ENCODE measurements at regions not wholly inside any gene's neighbourhood (a gene's known extent, or its start where the extent isn't known, plus 50 kb on each side); places are given as distances from the start of the nearest gene placed in this dataset.

DNA sequence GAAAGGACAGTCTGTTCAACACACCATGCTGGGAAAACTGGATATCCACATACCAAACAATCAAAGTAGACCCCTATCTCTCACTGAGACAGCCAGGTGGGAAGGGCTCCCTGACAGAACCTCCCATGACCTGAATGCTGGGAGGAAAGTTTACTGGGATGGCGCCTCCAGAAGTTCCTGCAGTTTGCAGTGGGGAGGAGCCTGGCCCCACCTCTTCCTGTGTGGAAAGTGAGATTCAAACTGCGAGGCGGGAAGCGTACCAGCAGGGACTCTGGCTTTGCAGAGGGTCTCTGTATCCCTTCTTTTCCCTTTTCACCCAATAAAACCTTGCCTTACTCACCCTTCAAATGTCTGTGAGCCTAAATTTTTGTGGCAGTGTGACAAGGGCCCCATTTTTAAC lies 190.7 kb downstream of the HHIPL2 start:
- no peak for DNase-seq
- in situ Hi-C loops (cut with MboI; ENCODE audit: low sequenced_read_pairs in 4 of 4): no loop called here

DNA sequence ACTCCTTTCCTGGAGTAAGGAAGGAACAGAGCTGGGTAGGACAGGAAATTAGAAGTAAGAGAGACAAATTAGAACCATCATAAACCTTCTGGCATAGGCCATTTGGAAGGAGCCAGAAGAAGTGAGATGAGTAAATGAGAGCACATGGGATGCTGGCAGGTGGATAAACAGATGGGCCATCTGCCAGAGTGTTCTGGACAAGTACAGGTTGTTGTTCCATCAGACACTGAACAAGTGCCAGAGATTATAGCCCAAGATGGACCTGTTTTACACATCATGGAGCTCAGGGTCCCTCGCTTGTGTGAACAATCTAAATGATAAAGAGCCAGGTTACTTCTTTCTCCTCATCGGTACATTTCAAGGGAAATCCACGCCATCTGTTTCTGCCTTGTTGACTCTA lies 200.3 kb downstream of the HHIPL2 start:
- Histone ChIP-seq H3K27ac (no peak overlapping the region), H3K9me3 (no peaks in the 10 kb centered on the region), H3K36me3 (no peaks in the 10 kb centered on the region), H3K27me3 (no peaks in the 10 kb centered on the region), H3K4me3 (no peak overlapping the region), H3K4me1 (no peaks in the 10 kb centered on the region)
- intact Hi-C loops (cut with DNase I; ENCODE audit: low total_unique reads): no loop called here
- ATAC-seq (no peak), DNase-seq (no peak)
- in situ Hi-C loops (cut with MboI; ENCODE audit: low sequenced_read_pairs in 4 of 4): no loop called here
- TF ChIP-seq, protein P1, sequence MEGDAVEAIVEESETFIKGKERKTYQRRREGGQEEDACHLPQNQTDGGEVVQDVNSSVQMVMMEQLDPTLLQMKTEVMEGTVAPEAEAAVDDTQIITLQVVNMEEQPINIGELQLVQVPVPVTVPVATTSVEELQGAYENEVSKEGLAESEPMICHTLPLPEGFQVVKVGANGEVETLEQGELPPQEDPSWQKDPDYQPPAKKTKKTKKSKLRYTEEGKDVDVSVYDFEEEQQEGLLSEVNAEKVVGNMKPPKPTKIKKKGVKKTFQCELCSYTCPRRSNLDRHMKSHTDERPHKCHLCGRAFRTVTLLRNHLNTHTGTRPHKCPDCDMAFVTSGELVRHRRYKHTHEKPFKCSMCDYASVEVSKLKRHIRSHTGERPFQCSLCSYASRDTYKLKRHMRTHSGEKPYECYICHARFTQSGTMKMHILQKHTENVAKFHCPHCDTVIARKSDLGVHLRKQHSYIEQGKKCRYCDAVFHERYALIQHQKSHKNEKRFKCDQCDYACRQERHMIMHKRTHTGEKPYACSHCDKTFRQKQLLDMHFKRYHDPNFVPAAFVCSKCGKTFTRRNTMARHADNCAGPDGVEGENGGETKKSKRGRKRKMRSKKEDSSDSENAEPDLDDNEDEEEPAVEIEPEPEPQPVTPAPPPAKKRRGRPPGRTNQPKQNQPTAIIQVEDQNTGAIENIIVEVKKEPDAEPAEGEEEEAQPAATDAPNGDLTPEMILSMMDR (IDR thresholded peaks at IDR 0.05 in 4 of 5, conservative IDR thresholded peaks at IDR 0.05 in 1 of 5): no peak
- TF ChIP-seq POLR2A (IDR thresholded peaks at IDR 0.05): no peak

More for the DNA sequence above, 190.7 kb downstream of the HHIPL2 start:
- Histone ChIP-seq H3K36me3 (no peaks in the 10 kb centered on the region), H3K9me3 (no peaks in the 10 kb centered on the region), H3K4me1 (no peaks in the 10 kb centered on the region), H3K27me3 (no peaks in the 10 kb centered on the region), H3K27ac (no peak overlapping the region), H3K4me3 (no peak overlapping the region)
- intact Hi-C loops (cut with DNase I; ENCODE audit: low total_unique reads): no loop called here
- ATAC-seq: no peak
- no peak for TF ChIP-seq POLR2A (IDR thresholded peaks at IDR 0.05)
- TF ChIP-seq, protein P1 (IDR thresholded peaks at IDR 0.05 in 4 of 5, conservative IDR thresholded peaks at IDR 0.05 in 1 of 5): no peak

DNA sequence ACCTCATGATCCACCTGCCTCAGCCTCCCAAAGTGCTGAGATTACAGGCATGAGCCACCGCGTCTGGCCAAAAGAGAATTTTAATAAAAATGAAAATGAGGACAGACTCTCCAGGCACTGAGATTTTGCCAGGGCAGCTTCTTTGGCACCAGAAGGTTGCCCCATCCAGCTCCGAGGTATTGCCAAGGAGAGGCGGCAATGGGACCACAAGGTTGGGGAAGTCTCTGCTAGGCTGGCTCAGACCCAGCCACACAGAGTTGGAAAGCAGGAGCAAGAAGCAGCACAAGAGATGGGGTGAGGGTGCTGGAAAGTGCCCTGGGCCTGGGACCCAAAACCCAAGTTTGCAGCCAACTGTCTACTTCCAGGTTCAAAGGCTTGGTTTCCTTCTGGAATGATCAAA lies 200.9 kb downstream of the HHIPL2 start:
- no peaks in the 10 kb centered on the region for H3K27me3 ChIP-seq
- TF ChIP-seq POLR2A (IDR thresholded peaks at IDR 0.05): no peak
- in situ Hi-C loops (cut with MboI; ENCODE audit: low sequenced_read_pairs in 4 of 4) (no loop called here), intact Hi-C loops (cut with DNase I; ENCODE audit: low total_unique reads) (no loop called here)
- H3K4me3 ChIP-seq: no peak overlapping the region
- no peaks in the 10 kb centered on the region for H3K36me3 ChIP-seq
- no peaks in the 10 kb centered on the region for H3K9me3 ChIP-seq
- no peak overlapping the region for H3K27ac ChIP-seq
- ATAC-seq (no peak), DNase-seq (no peak)
- no peaks in the 10 kb centered on the region for H3K4me1 ChIP-seq

DNA sequence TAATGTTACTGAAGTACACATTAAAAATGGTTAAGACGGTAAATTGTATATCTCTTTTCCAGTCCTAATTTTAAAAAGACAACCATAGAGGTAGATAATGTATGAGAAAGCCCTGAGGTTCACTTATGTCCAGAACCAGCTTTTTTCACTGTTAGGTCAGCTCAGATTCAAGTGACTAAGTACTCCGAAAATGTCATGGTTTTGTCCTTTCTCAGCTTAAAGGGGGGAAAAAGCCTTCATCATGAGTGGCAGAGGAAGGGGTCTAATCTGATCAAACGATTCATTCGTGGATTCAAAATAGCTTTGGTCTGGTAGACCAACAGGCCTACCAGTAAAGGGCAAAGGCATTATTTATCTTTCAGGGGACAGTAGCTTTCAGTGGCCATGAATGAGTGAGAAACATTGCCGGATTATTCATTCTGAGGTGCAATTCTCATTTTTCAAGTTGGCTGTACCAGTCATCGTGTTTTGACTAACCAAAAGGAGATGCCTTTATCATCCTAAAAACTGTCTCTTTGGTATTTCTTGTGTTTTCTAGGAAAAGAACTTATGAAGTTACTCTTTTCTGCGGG lies 208.4 kb downstream of the HHIPL2 start:
- intact Hi-C loops (cut with DNase I; ENCODE audit: low total_unique reads): no loop called here
- no peak for TF ChIP-seq POLR2A (IDR thresholded peaks at IDR 0.05)
- TF ChIP-seq, protein P1 (IDR thresholded peaks at IDR 0.05 in 4 of 5, conservative IDR thresholded peaks at IDR 0.05 in 1 of 5): no peak
- H3K9me3 ChIP-seq: no peaks in the 10 kb centered on the region
- H3K36me3 ChIP-seq: no peaks in the 10 kb centered on the region
- no peak for DNase-seq
- no peaks in the 10 kb centered on the region for H3K27me3 ChIP-seq
- H3K4me3 ChIP-seq: no peak overlapping the region
- H3K4me1 ChIP-seq: no peaks in the 10 kb centered on the region
- H3K27ac ChIP-seq: no peak overlapping the region
- ATAC-seq: no peak
- in situ Hi-C loops (cut with MboI; ENCODE audit: low sequenced_read_pairs in 4 of 4): no loop called here

DNA sequence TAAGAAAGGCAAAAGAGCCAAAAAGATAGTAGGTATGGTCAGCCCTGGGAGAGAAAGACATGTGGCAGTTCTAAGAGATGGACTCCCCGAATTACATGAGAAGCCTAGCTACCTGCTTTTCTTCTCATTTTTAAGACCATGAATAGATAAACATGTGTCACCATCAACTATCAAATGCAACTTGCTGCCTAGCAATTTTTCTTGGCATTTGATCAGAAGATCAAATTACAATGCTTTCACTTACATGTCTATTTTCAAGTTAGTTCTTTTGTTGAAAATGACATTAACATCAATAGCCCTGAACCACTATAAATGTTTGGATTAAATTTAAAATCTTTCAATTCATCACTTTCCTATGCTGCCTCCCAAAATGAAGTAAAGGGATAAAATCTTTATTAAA lies 212.3 kb downstream of the HHIPL2 start:
- TF ChIP-seq POLR2A (IDR thresholded peaks at IDR 0.05): no peak
- TF ChIP-seq, protein P1 (IDR thresholded peaks at IDR 0.05 in 4 of 5, conservative IDR thresholded peaks at IDR 0.05 in 1 of 5): no peak
- H3K4me1 ChIP-seq: no peaks in the 10 kb centered on the region
- ATAC-seq: no peak
- H3K4me3 ChIP-seq: no peak overlapping the region
- no peaks in the 10 kb centered on the region for H3K36me3 ChIP-seq
- in situ Hi-C loops (cut with MboI; ENCODE audit: low sequenced_read_pairs in 4 of 4) (no loop called here), intact Hi-C loops (cut with DNase I; ENCODE audit: low total_unique reads) (no loop called here)
- no peak for DNase-seq
- no peaks in the 10 kb centered on the region for H3K9me3 ChIP-seq
- H3K27ac ChIP-seq: no peak overlapping the region
- no peaks in the 10 kb centered on the region for H3K27me3 ChIP-seq
